ENCODE measurements at regions not wholly inside any gene's neighbourhood (a gene's known extent, or its start where the extent isn't known, plus 50 kb on each side); places are given as distances from the start of the nearest gene placed in this dataset.

GRCh38 chrX:121298499-121298898 is 251.1 kb downstream of the GLUD2 start:
- no peak for TF ChIP-seq EZH2 (optimal IDR thresholded peaks at IDR 0.05; ENCODE audit: low read depth, low read length)
- no peak for TF ChIP-seq CTCF (IDR thresholded peaks at IDR 0.05; ENCODE audit: low read length)
